MCF 10A (cell line): ENCODE measurements at regions not wholly inside any gene's neighbourhood (a gene's known extent, or its start where the extent isn't known, plus 50 kb on each side); places are given as distances from the start of the nearest gene placed in this dataset.

ENCODE experiments used
- BruUV-seq: library from RNA; stranded (reverse); fragments of 400-500 nt; replicated peaks from 2 replicates; lab custom pipeline; 2021; lab: Mats Ljungman, UMichigan
- CTCF ChIA-PET: fragments of 300-600 bp; sonication (Branson Sonifier 250); formaldehyde crosslinking; extraction: SDS; loops from one replicate; lab custom pipeline; 2021; ENCODE audit warnings: antibody characterized with exemption, inconsistent platforms; lab: Yijun Ruan, JAX
- POLR2A ChIA-PET: fragments of 300-600, 350-650 bp; sonication (Branson Sonifier 250); formaldehyde crosslinking; extraction: SDS; loops from one replicate; lab custom pipeline; 2020; ENCODE audit warnings: antibody characterized with exemption, inconsistent platforms; lab: Yijun Ruan, JAX
- DNase-seq: peaks from one replicate; pipeline ENCODE4 v3.0.0-alpha.2; 2018; ENCODE audit not compliant: unreplicated experiment
- H3K27ac Mint-ChIP-seq: one replicate; pipeline ENCODE4 v1.8.0; 2022; ENCODE audit warnings: mild to moderate bottlenecking, low read depth, mixed read lengths; ENCODE audit not compliant: unreplicated experiment
- H3K27me3 Mint-ChIP-seq: one replicate; pipeline ENCODE4 v1.8.0; 2022; ENCODE audit warnings: mixed read lengths; ENCODE audit not compliant: insufficient read depth, unreplicated experiment
- H3K36me3 Mint-ChIP-seq: one replicate; pipeline ENCODE4 v1.8.0; 2022; ENCODE audit warnings: mild to moderate bottlenecking, moderate library complexity, mixed read lengths; ENCODE audit not compliant: insufficient read depth, unreplicated experiment
- H3K4me1 Mint-ChIP-seq: one replicate; pipeline ENCODE4 v1.8.0; 2022; ENCODE audit warnings: mixed read lengths; ENCODE audit not compliant: insufficient read depth, unreplicated experiment
- H3K4me3 Mint-ChIP-seq: one replicate; pipeline ENCODE4 v1.8.0; 2022; ENCODE audit warnings: mild to moderate bottlenecking, moderate library complexity, mixed read lengths; ENCODE audit not compliant: unreplicated experiment
- H3K9me3 Mint-ChIP-seq: one replicate; pipeline ENCODE4 v1.8.0; 2022; ENCODE audit warnings: mixed read lengths; ENCODE audit not compliant: unreplicated experiment
- CTCF ChIP-seq: fragments of 200-600 bp; IDR thresholded peaks from one replicate; pipeline ENCODE4 v1.8.0; 2022; ENCODE audit warnings: antibody characterized with exemption, mild to moderate bottlenecking; ENCODE audit not compliant: unreplicated experiment
- intact Hi-C: fragments of 100-400 bp; cut with micrococcal nuclease; formaldehyde crosslinking; loops from 2 replicates; pipeline ENCODE4 v1.14.1; 2022

- no peaks in the 10 kb centered on the region for H3K4me1 Mint-ChIP-seq
- CTCF ChIA-PET: no interaction called here
- no peak overlapping the region for H3K27ac Mint-ChIP-seq
- H3K9me3 Mint-ChIP-seq: peaks cover 31% of the 10 kb centered on the region
- H3K36me3 Mint-ChIP-seq: no peaks in the 10 kb centered on the region
- H3K4me3 Mint-ChIP-seq: no peak overlapping the region
- no TSS peak for BruUV-seq
- DNase-seq: no peak
- TF ChIP-seq CTCF: no peak
- intact Hi-C loops: no loop called here
- no peaks in the 10 kb centered on the region for H3K27me3 Mint-ChIP-seq
- POLR2A ChIA-PET: no interaction called here
Observed at GRCh38 chr11:133605482-133605881, 73.2 kb upstream of the OPCML start.

GRCh38 chr11:133601641-133602040 is 69.3 kb upstream of the OPCML start:
- Mint-ChIP-seq H3K27me3 (no peaks in the 10 kb centered on the region), H3K36me3 (no peaks in the 10 kb centered on the region), H3K9me3 (peaks cover 22% of the 10 kb centered on the region), H3K4me1 (no peaks in the 10 kb centered on the region), H3K4me3 (no peak overlapping the region), H3K27ac (no peak overlapping the region)
- ChIA-PET CTCF (interaction anchor here (0.7 kb wide), 1 partner anchor 9 kb away, joined by 5 read pairs; no protein-coding TSS in a partner anchor), POLR2A (interaction anchor here (1.1 to 1.5 kb wide), 2 partner anchors 13 to 29 kb away, joined by 3 to 4 read pairs; no protein-coding TSS in a partner anchor)
- no TSS peak for BruUV-seq
- no peak for DNase-seq
- no peak for TF ChIP-seq CTCF
- intact Hi-C loops: no loop called here

GRCh38 chr11:133600786-133601185 is 68.5 kb upstream of the OPCML start:
- Mint-ChIP-seq H3K27me3 (no peaks in the 10 kb centered on the region), H3K4me1 (no peaks in the 10 kb centered on the region), H3K4me3 (no peak overlapping the region), H3K9me3 (peaks cover 30% of the 10 kb centered on the region), H3K36me3 (no peaks in the 10 kb centered on the region), H3K27ac (no peak overlapping the region)
- intact Hi-C loops: no loop called here
- no peak for TF ChIP-seq CTCF
- ChIA-PET CTCF (interaction anchor here (0.6 kb wide), 1 partner anchor 144 kb away, joined by 5 read pairs; no protein-coding TSS in a partner anchor), POLR2A (interaction anchor here (1.1 kb wide), 1 partner anchor 29 kb away, joined by 3 read pairs; no protein-coding TSS in a partner anchor)
- BruUV-seq: no TSS peak
- DNase-seq: no peak

- DNase-seq: no peak
- no peaks in the 10 kb centered on the region for H3K36me3 Mint-ChIP-seq
- no TSS peak for BruUV-seq
- CTCF ChIA-PET: interaction anchor here (0.6 kb wide), 3 partner anchors 58 to 293 kb away, joined by 3 to 5 read pairs (median 3); no protein-coding TSS in a partner anchor
- POLR2A ChIA-PET: no interaction called here
- H3K9me3 Mint-ChIP-seq: peaks cover 30% of the 10 kb centered on the region
- intact Hi-C loops: no loop called here
- no peak overlapping the region for H3K4me3 Mint-ChIP-seq
- no peaks in the 10 kb centered on the region for H3K27me3 Mint-ChIP-seq
- no peaks in the 10 kb centered on the region for H3K4me1 Mint-ChIP-seq
- H3K27ac Mint-ChIP-seq: no peak overlapping the region
- TF ChIP-seq CTCF: no peak
Observed at GRCh38 chr11:133600306-133600705, 68.0 kb upstream of the OPCML start.
